IPS-15b (cell line): ENCODE measurements at regions not wholly inside any gene's neighbourhood (a gene's known extent, or its start where the extent isn't known, plus 50 kb on each side); places are given as distances from the start of the nearest gene placed in this dataset.

ENCODE experiments used
- H3K27me3 ChIP-seq: one replicate; pipeline ENCODE4 v1.6.1; 2013; ENCODE audit warnings: low read length; ENCODE audit not compliant: control insufficient read depth, insufficient read depth
- H3K36me3 ChIP-seq: one replicate; pipeline ENCODE4 v1.6.1; 2013; ENCODE audit warnings: low read length; ENCODE audit not compliant: control insufficient read depth, insufficient read depth
- H3K4me1 ChIP-seq: one replicate; pipeline ENCODE4 v1.6.1; 2013; ENCODE audit warnings: mild to moderate bottlenecking, low read length; ENCODE audit not compliant: control insufficient read depth, insufficient read depth
- H3K4me3 ChIP-seq: one replicate; pipeline ENCODE4 v1.5.1; 2013; ENCODE audit warnings: low read depth, low read length
- H3K9ac ChIP-seq: one replicate; pipeline ENCODE4 v1.6.1; 2013; ENCODE audit warnings: low read depth, mild to moderate bottlenecking, low read length
- H3K9me3 ChIP-seq: one replicate; pipeline ENCODE4 v1.6.1; 2013; ENCODE audit warnings: mild to moderate bottlenecking, low read length; ENCODE audit not compliant: control insufficient read depth, insufficient read depth

DNA sequence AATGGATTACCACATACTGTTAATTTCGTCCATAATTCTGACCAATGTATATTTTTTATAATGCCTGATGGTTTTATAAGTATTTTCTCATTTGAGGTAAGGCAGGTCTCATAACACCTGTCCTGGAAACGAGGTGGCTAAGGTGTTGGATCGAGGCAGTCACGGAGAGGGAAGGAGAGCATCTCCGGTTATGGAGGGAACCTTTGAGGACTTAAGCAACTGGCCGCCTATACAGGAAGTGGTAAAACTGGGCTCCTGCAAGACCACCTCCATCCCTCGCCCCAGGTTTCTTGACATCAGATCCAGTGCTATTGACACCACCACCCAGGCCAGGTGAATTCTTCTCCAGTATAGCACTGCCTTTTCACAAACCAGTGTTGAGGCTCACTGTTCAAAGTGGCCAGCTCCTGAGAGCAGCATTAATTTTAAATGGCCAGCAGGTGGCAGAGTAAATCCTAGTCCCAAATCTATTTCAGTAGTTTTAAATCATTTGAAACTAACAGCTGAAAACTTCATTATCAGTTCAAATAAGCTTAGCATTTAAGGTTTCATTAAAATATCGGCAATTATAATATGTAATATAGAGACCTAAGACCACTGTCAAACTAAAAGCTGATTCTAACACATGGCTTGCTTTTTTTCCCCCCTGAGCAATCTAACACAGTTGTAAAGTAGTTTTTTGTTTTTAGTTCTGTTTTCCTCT is 100.8 kb downstream of the PPM1A start:
- Histone ChIP-seq H3K27me3 (no peaks in the 10 kb centered on the region), H3K36me3 (no peaks in the 10 kb centered on the region), H3K4me1 (peaks cover 11% of the 10 kb centered on the region), H3K9me3 (no peaks in the 10 kb centered on the region), H3K4me3 (no peak overlapping the region), H3K9ac (no peak overlapping the region)

DNA sequence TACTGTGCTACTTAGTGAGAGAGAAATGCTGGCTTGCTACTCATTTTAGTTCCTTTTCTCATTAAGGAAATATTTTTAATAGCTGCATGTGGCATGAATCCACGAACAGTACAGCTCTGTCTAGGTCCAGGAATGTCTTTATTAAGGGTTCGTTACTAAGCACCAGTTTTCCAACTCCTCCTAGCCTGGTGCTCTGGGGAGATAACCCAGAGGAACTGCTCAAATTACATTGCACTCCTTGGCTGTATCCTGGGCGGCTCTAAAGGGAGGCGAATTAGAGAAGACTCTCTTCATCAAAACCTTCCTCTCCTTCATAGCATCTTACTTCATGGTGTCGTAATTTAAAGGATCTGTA is 101.3 kb downstream of the PPM1A start:
- Histone ChIP-seq H3K9me3 (no peaks in the 10 kb centered on the region), H3K36me3 (no peaks in the 10 kb centered on the region), H3K9ac (no peak overlapping the region), H3K4me1 (peaks cover 11% of the 10 kb centered on the region), H3K27me3 (no peaks in the 10 kb centered on the region), H3K4me3 (no peak overlapping the region)

DNA sequence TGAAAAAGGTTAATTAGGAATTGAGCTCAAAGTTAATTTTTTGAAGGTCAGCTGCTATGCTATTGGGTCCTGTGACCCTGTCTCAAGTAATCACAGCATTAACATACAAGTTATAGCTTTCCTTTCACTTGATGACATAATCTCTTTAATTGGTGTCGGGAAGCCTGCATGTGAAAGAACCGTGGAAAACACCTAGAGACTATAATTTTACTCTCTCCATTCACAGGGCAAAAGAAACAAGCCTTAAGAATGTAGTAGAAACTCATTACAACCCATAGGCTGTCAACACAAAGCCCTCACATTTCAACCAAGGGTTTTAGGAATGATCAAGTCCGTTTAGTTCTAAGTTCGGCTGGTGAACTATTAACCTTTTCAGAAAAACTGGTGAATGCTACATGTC is 104.4 kb downstream of the PPM1A start:
- Histone ChIP-seq H3K27me3 (no peaks in the 10 kb centered on the region), H3K4me1 (peaks cover 14% of the 10 kb centered on the region), H3K4me3 (no peak overlapping the region), H3K36me3 (no peaks in the 10 kb centered on the region), H3K9ac (no peak overlapping the region), H3K9me3 (no peaks in the 10 kb centered on the region)

- H3K36me3 ChIP-seq: no peaks in the 10 kb centered on the region
- peaks cover 9% of the 10 kb centered on the region for H3K4me1 ChIP-seq
- no peaks in the 10 kb centered on the region for H3K27me3 ChIP-seq
These were observed 106.7 kb downstream of the PPM1A start for GRCh38 chr14:60355768-60356167.

DNA sequence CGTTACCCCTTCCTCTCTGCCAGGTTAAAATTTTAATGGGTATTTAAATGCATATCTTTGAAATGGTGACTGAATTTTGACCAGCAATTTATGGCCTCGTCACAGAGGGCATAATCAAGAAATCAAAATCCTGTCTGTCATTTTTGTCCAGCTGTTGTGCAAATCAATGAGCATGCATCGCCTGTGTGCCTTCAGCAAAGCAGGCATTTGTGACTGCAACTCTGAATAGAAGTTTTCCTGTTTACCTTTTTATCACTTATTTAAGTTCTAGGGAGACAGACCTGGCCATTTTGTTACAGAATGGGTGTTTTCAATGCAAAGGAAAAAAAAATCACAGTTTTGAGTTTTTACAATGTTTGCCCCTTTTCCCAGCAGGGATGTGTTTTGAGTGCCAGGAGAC is 107.4 kb downstream of the PPM1A start:
- H3K36me3 ChIP-seq: no peaks in the 10 kb centered on the region
- peaks cover 9% of the 10 kb centered on the region for H3K4me1 ChIP-seq
- no peak overlapping the region for H3K4me3 ChIP-seq
- H3K9me3 ChIP-seq: no peaks in the 10 kb centered on the region
- H3K9ac ChIP-seq: no peak overlapping the region
- H3K27me3 ChIP-seq: no peaks in the 10 kb centered on the region

More at GRCh38 chr14:60355768-60356167, 106.7 kb downstream of the PPM1A start:
- H3K9ac ChIP-seq: no peak overlapping the region
- no peaks in the 10 kb centered on the region for H3K9me3 ChIP-seq
- no peak overlapping the region for H3K4me3 ChIP-seq

- H3K27me3 ChIP-seq: no peaks in the 10 kb centered on the region
- H3K4me3 ChIP-seq: no peak overlapping the region
- H3K4me1 ChIP-seq: peaks cover 9% of the 10 kb centered on the region
- H3K9me3 ChIP-seq: no peaks in the 10 kb centered on the region
- H3K9ac ChIP-seq: no peak overlapping the region
- H3K36me3 ChIP-seq: no peaks in the 10 kb centered on the region
These were observed 108.0 kb downstream of the PPM1A start for GRCh38 chr14:60356906-60357550.

DNA sequence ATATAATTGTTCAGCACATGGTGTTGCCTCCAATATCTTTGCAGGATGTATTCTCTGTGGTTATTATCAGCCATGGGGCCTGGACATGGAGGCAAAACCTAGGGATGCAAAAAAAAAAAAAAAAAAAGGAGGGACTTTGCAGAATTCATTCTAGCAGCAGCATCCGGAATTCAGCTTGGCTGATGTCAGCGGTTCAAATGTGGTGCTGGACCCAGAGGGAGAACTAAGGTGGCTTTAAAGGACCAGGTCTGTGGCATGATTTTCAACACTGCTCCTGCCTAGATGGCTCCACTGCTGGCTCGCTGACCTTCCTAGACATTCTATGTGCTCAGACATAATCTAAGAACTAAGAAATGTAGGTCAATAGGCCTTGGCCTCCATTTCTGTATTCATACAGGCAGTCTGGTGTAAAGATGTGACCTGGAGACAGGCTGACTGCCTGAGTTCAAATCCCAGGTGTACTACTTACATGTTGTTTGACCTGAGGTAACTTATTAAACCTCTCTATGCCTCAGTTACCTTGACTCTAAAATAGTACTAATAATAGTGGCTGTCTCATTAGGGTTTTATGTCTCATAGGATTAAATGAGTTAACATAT is 108.6 kb downstream of the PPM1A start:
- no peaks in the 10 kb centered on the region for H3K36me3 ChIP-seq
- H3K4me1 ChIP-seq: peaks cover 9% of the 10 kb centered on the region
- H3K4me3 ChIP-seq: no peak overlapping the region
- no peaks in the 10 kb centered on the region for H3K9me3 ChIP-seq
- H3K27me3 ChIP-seq: no peaks in the 10 kb centered on the region
- H3K9ac ChIP-seq: no peak overlapping the region

DNA sequence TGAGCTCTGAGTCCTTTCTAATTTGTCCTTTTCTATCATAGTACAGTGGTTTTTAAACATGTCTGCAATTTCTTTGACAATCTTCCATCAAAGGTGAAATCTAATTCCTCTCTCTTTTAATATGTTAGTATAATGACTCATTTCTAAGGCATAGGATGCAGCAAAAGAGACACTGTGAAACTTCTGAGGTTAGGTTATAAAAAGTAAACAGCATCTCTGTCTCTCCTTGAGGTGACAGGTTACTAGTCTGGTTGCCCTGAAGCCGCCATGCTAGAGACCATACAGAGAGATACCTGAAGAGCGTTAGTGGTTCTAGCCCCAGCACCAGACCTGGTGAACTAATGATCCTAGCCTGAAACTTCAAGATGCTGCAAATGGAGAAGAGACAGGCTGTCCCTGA is 114.3 kb downstream of the PPM1A start:
- Histone ChIP-seq H3K36me3 (no peaks in the 10 kb centered on the region), H3K4me3 (no peak overlapping the region), H3K27me3 (no peaks in the 10 kb centered on the region), H3K9me3 (no peaks in the 10 kb centered on the region), H3K9ac (no peak overlapping the region), H3K4me1 (no peaks in the 10 kb centered on the region)

- H3K4me3 ChIP-seq: no peak overlapping the region
- H3K9ac ChIP-seq: no peak overlapping the region
- H3K4me1 ChIP-seq: no peaks in the 10 kb centered on the region
- H3K36me3 ChIP-seq: no peaks in the 10 kb centered on the region
- no peaks in the 10 kb centered on the region for H3K27me3 ChIP-seq
- H3K9me3 ChIP-seq: no peaks in the 10 kb centered on the region
These were observed 114.7 kb downstream of the PPM1A start for GRCh38 chr14:60363687-60364086.

- Histone ChIP-seq H3K9me3 (no peaks in the 10 kb centered on the region), H3K27me3 (no peaks in the 10 kb centered on the region), H3K36me3 (no peaks in the 10 kb centered on the region), H3K4me3 (peak overlapping the region; percentile 16), H3K4me1 (no peaks in the 10 kb centered on the region), H3K9ac (no peak overlapping the region)
These were observed 104.0 kb downstream of the C14orf39 start for GRCh38 chr14:60381909-60382308.
